ES-I3 (cell line): ENCODE measurements at regions not wholly inside any gene's neighbourhood (a gene's known extent, or its start where the extent isn't known, plus 50 kb on each side); places are given as distances from the start of the nearest gene placed in this dataset.

Source experiments
- H3K36me3 ChIP-seq: 2 replicates; pipeline ENCODE4 v1.6.1; 2013; ENCODE audit warnings: mild to moderate bottlenecking, low read length, control low read depth, moderate library complexity; ENCODE audit not compliant: insufficient read depth
- H3K4me1 ChIP-seq: 2 replicates; pipeline ENCODE4 v1.6.1; 2013; ENCODE audit warnings: mild to moderate bottlenecking, control low read depth, low read length; ENCODE audit not compliant: insufficient read depth
- H3K9ac ChIP-seq: 2 replicates; pipeline ENCODE4 v1.6.1; 2013; ENCODE audit warnings: low read depth, mild to moderate bottlenecking, low read length, moderate library complexity
- H3K9me3 ChIP-seq: 2 replicates; pipeline ENCODE4 v1.6.1; 2013; ENCODE audit warnings: mild to moderate bottlenecking, low read length, moderate library complexity; ENCODE audit not compliant: control insufficient read depth, insufficient read depth

DNA sequence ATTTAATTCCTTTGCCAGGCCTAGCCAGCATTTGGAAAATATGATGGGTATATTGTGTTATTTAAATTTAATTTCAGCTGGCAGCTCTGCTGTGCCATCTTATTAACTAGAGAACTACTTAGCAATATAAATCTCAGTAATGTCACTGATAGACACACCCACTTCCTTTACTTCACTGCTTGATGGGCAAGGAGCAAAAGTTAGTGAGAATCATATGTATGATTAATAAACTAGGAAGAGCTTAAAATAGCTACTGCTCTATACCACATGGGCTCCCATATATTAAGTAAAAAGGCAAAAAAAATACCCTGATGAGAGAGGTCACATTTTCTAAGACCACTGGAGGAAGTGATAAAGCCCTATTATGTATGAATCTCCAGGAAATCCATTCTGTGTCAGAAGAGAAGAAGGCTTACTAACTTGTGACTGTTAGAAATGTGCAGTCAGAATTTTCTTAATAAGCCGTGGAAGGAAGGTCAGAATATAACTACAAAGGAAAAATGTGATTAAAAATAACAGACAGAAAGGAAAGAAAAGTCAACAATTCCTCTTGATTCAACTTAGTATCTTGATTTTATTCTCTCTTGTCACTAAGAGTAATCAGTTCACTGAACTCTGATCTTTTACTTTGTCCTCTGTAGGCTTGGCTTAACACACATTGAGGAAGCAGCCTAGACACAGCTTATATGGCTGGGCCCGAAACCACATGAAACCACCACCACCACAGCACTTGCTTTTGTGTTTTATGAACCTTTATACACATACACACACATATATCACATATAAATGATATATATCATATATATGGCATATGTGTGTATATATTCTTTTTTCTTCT lies 1233.9 kb upstream of the ALCAM start:
- H3K36me3 ChIP-seq, result no peaks in the 10 kb centered on the region
- H3K9ac ChIP-seq, result no peak overlapping the region
- peaks cover 6% of the 10 kb centered on the region; the same call in 1 of the 2 replicates for H3K4me1 ChIP-seq
- H3K9me3 ChIP-seq, result no peaks in the 10 kb centered on the region

DNA sequence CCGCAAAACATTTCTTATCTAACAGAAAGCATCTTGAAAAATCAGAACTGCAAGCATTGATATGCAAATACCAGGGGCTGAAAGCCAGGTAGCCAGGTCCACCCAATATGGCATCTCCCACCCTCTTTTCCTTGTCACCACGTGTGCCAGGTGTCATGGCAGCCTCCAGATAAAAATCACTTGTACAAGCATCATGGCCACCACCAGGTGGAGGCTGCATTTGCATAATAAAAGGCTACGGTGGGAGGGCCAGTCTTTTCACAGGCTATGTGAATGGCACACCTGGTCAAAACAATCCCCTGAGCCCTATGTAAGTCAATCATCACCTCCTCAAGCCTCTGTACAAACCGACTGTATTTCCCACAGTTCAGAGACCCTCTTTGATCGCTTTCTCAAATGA lies 1233.1 kb upstream of the ALCAM start:
- H3K4me1 ChIP-seq, result peaks cover 6% of the 10 kb centered on the region; the same call in 1 of the 2 replicates
- no peaks in the 10 kb centered on the region for H3K36me3 ChIP-seq
- H3K9me3 ChIP-seq, result no peaks in the 10 kb centered on the region
- no peak overlapping the region for H3K9ac ChIP-seq

DNA sequence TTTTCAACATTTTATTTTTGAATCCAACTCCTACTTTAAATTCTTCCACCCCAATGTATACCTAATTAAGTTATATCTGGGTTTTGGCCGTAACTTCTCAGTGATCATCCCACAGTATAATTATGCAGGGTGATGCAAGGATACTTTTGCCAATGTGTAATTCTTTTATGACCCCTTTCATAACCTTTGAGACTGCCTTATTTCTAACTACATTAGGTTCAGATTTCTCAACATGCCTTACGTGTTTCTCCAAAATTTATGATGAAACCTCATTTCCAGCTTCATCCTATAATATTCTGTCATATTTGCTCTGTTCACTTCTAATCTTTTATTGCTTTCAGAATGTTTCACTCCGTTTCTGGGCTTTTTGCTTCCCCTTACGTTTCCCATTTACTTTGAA lies 1229.6 kb upstream of the ALCAM start:
- Histone ChIP-seq H3K9ac (no peak overlapping the region), H3K9me3 (no peaks in the 10 kb centered on the region), H3K4me1 (peaks cover 6% of the 10 kb centered on the region; the same call in 1 of the 2 replicates), H3K36me3 (no peaks in the 10 kb centered on the region)

DNA sequence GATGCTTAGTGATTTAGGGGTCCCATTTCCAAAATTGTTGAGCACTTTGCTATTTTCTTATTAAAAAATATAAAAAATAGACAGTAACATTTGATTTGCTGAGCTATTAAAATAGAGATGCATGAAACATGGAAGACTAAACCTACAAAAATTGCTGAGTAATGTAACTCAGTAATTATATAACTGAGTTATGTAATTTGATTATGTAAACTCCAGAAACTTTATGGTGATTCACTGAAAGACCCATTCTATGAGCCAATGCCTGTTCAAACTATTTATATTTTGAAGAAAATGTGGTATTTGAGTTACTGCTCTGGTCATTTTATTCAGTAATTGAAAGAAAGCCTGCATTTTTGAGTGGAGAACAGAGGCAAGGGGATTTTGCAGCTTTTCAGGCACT lies 1221.5 kb upstream of the ALCAM start:
- no peaks in the 10 kb centered on the region for H3K4me1 ChIP-seq
- H3K9me3 ChIP-seq, result no peaks in the 10 kb centered on the region
- H3K36me3 ChIP-seq, result no peaks in the 10 kb centered on the region
- H3K9ac ChIP-seq, result no peak overlapping the region

DNA sequence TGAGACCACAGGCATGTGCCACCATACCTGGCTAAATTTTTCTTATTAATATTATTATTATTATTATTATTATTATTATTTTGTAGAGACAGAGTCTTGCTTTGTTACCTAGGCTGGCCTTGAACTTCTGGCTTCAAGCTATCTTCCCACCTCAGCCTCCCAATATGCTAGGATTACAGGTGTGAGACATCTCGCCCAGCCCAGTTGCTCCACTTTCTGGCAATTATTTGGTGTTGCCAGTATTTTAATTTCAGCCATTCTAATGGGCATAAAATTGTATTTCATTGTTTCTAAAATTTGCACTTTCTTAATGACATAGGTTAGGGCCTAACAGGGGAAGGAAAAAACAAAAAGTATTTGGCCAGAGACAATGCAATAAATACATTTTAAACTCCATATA lies 1217.6 kb upstream of the ALCAM start:
- Histone ChIP-seq H3K9ac (no peak overlapping the region), H3K36me3 (no peaks in the 10 kb centered on the region), H3K9me3 (no peaks in the 10 kb centered on the region), H3K4me1 (no peaks in the 10 kb centered on the region)

DNA sequence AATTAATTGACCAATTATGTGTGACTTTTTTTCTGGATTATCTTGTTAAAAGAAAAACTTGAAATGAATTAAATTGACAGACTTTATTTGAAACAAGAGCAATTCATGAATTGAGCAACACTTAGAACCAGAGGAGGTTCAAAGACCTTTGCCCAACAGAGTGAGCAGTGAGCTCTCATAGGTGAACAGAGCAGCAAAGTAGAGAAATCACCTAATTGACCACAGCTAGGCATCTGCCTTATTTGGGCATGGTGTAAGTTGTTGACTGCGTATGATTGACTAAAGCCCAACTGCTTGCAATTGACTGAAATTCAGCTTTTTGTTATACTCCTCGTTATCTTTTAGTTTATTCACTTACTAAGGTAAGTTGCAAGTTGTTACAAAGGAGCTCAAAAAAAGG lies 1216.0 kb upstream of the ALCAM start:
- Histone ChIP-seq H3K9ac (no peak overlapping the region), H3K9me3 (no peaks in the 10 kb centered on the region), H3K4me1 (no peaks in the 10 kb centered on the region), H3K36me3 (no peaks in the 10 kb centered on the region)

DNA sequence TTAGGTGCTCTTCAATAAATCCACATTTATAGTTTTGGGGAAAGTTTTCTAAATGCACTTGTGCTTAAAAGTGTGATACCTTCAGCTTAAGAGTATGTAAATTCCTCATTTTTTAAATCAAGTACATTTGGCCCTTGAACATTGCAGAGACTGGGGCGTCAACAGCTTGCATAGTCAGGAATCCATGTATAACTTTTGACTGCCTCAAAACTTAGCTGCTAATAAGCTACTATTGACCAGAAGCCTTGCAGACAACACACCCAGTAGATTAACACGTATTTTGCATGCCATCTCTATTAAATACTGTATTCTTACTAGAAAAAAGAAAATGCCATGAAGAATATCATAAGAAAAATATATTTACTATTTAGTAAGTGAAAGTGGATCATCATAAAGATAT lies 1211.8 kb upstream of the ALCAM start:
- no peaks in the 10 kb centered on the region for H3K36me3 ChIP-seq
- no peak overlapping the region for H3K9ac ChIP-seq
- H3K4me1 ChIP-seq, result no peaks in the 10 kb centered on the region
- no peaks in the 10 kb centered on the region for H3K9me3 ChIP-seq

DNA sequence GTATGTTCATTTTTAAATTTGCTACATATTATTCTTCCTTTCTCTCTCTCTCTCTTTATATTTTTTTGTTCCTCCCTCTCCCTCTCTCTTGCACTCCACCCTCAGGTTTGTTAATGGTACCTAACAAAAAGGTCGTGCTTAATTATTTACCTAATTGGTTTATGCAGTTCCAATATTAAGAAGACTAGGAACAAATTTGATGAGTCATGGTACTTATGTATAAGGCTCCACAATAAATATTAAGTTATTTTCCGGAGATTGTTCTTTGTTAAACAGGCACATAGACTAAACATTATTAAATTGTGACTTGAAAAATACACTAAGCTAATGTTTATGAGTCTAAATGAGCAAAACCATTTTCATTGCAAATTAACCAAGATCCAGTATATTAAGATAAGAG lies 1200.8 kb upstream of the ALCAM start:
- H3K9ac ChIP-seq, result no peak overlapping the region
- H3K4me1 ChIP-seq, result no peaks in the 10 kb centered on the region
- peaks cover 16% of the 10 kb centered on the region; the same call in 1 of the 2 replicates for H3K9me3 ChIP-seq
- H3K36me3 ChIP-seq, result no peaks in the 10 kb centered on the region

DNA sequence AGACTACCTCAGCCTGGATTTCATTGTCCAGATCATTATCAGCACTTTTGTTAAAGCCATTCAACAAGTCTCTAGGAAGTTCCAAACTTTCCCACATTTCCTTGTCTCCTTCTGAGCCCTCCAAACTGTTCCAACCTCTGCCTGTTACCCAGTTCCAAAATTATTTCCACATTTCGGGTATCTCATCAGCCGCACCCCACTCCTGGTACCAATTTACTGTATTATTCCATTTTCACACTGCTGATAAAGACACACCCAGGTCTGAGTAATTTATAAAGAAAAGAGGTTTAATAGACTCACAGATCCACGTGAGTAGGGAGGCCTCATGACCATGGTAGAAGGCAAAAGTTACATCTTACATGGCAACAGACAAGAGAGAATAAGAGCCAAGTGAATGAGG lies 1198.3 kb upstream of the ALCAM start:
- Histone ChIP-seq H3K4me1 (no peaks in the 10 kb centered on the region), H3K9me3 (peaks cover 16% of the 10 kb centered on the region; the same call in 1 of the 2 replicates), H3K9ac (no peak overlapping the region), H3K36me3 (no peaks in the 10 kb centered on the region)

DNA sequence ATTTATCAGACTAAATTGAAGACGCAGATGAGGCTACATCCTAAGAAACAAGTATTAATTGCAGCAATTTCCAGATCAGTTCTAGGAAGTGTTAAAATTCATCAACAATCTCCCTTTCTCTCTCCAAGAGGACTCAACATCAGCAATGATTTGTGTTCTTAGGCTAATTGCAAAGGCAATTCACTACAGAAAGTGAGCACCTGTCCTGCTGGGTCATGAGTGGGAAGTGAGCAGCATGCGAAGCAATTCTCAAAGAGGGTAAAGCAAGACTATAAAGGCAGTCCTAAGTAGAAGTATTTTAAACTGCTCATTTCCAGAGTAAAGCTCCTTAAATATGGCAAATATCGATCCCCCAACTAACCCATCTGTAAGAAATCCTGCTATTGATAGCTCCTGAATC lies 1191.0 kb upstream of the ALCAM start:
- Histone ChIP-seq H3K9me3 (no peaks in the 10 kb centered on the region), H3K4me1 (no peaks in the 10 kb centered on the region; the same call in 1 of the 2 replicates), H3K36me3 (no peaks in the 10 kb centered on the region), H3K9ac (no peak overlapping the region)

DNA sequence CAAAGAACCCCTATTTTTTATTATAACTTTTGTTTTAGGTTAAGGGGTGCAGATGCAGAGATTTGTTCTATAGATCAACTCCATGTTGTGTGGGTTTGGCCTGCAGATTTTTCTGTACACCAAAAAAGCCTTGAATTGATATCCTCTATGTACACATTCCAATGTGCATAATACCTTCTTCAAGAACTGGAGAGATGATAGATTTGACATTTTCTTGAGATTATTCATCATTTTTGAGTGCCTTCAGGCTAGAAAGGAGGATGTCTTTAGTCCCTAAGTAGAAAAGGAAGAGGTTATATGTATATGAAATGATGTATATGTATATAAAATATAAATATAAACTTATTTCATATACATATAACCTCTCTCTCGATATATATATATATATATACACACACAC lies 1190.0 kb upstream of the ALCAM start:
- Histone ChIP-seq H3K9me3 (no peaks in the 10 kb centered on the region), H3K36me3 (no peaks in the 10 kb centered on the region), H3K4me1 (no peaks in the 10 kb centered on the region; the same call in 1 of the 2 replicates), H3K9ac (no peak overlapping the region)

DNA sequence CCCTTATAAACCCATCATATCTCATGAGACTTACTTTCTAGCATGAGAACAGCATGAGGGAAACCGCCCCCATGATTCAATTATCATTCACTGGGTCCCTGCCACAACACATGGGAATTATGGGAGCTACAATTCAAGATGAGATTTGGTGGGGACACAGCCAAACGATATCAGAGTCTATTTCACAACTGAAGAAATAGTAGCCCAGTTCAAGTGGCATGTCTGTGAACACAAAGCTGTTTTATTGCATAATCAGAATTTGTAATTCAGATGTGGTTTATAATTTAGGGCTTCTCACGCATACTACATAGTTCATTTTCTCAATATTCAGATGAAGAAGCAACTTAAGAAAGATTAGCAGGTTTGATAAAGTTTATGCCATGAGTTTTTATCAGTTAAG lies 1188.0 kb upstream of the ALCAM start:
- Histone ChIP-seq H3K36me3 (no peaks in the 10 kb centered on the region), H3K9me3 (no peaks in the 10 kb centered on the region), H3K9ac (no peak overlapping the region), H3K4me1 (no peaks in the 10 kb centered on the region; the same call in 1 of the 2 replicates)

DNA sequence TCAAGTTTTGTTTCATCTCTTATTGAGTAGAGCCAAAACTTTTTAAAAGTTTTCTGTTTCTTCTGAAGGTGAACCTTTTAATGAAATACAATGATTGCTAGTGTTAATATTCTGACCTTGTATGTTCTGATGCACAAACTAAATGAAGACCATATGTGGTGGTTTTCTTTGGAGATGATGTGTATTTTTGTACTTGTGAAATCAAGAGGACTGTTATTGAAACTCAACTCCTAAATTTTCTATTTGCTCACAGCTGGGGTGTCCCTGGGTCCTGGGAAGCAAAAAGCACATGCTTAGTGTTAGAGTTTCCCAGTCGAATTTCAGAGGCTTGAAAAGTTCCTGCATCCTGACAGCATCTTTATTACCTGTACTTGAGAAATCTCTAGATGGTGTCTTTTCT lies 1185.8 kb upstream of the ALCAM start:
- Histone ChIP-seq H3K4me1 (no peaks in the 10 kb centered on the region), H3K9me3 (no peaks in the 10 kb centered on the region), H3K9ac (no peak overlapping the region)

DNA sequence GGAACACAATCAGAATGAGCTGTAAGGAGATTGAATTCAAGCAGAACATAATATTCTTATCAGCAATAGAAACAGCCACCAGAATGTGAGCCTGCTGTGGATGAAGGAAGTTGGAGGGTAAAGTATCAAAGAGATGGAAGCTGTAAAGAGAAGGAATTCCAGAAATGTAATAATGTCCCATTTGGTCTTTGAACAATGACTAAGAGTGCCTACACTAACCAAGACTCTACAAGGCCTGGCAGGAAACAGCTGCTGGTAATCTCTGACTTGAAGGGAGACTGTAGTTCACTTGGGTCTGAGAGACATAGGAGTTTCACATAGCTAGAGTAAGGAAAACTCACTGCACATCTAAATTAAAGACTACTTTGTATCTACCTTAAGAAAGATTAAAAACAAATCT lies 1176.0 kb upstream of the ALCAM start:
- no peaks in the 10 kb centered on the region; the same call in 1 of the 2 replicates for H3K4me1 ChIP-seq
- no peak overlapping the region for H3K9ac ChIP-seq
- no peaks in the 10 kb centered on the region for H3K36me3 ChIP-seq
- H3K9me3 ChIP-seq, result no peaks in the 10 kb centered on the region

More for the DNA sequence above, 1185.8 kb upstream of the ALCAM start:
- no peaks in the 10 kb centered on the region for H3K36me3 ChIP-seq

DNA sequence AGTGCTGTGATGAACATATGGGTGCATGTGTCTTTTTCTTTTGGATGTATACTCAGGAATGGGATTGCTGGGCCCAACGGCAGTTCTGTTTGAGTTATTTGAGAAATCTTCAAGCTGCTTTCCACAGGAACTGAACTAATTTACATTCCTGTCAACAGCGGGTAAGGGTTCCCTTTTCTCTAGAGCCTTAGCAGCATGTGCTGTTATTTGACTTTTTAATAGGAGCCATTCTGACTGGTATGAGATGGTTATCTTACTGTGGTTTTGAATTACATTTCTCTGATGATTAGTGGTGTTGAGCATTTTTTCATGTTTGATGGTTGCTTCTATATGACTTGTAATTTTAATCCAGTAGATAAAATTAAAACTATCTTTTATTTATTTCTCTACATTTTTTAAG lies 1168.6 kb upstream of the ALCAM start:
- Histone ChIP-seq H3K36me3 (no peaks in the 10 kb centered on the region), H3K9ac (no peak overlapping the region), H3K4me1 (no peaks in the 10 kb centered on the region), H3K9me3 (no peaks in the 10 kb centered on the region)
